ENCODE measurements at regions not wholly inside any gene's neighbourhood (a gene's known extent, or its start where the extent isn't known, plus 50 kb on each side); places are given as distances from the start of the nearest gene placed in this dataset.

DNA sequence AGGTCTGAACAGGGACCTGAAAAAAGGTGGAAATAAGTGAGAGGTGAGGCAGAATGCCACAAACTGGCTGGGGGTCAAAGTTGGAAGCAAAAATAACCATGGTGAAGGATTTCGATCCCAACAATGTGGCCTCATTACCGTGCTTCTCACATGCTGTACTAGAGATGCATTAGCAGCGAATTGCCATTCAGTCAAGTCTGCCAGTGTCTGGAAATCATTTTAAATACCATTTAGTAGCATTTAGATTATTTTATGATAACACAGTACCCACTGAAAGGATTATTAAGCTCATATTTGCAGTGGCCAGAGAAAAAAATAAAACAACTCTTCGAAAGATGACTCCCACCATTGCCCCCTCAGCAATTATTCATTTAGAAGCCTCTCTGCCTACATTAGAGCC is 294.6 kb upstream of the SLC24A2 start:
- TF ChIP-seq CBX8 (IDR thresholded peaks at IDR 0.05; ENCODE audit: borderline replicate concordance, low read depth, low read length) (no peak), BRCA1 (IDR thresholded peaks at IDR 0.05; ENCODE audit: low read depth, low read length) (no peak)

Data from H1 (cell line).